Aorta (tissue), 2 donors: ENCODE measurements at regions not wholly inside any gene's neighbourhood (a gene's known extent, or its start where the extent isn't known, plus 50 kb on each side); places are given as distances from the start of the nearest gene placed in this dataset.

Experiments
- microRNA-seq, 2 donors: library from miRNA; unstranded; fragments of <30 nt; microRNA quantifications; one replicate each; pipeline ENCODE4 v1.2.0, GENCODE V29; 2020
- donor health status: DM: no; HTN: no; CAD: no.
- donor health status: DM: yes; HTN: yes; CAD: no.

Small RNA genes in the stretch of these regions (microRNA-seq; reads per million reads assigned to microRNA genes)
- gene MIR6074 = 0 reads per million in 2 donors
